Stimulated activated naive CD8-positive, alpha-beta T cell treated with anti-CD3 and anti-CD28 coated beads, Interleukin-15, amount 100 ng/mL, for 72 hours (primary cell): ENCODE measurements at regions not wholly inside any gene's neighbourhood (a gene's known extent, or its start where the extent isn't known, plus 50 kb on each side); places are given as distances from the start of the nearest gene placed in this dataset.

ENCODE experiments used
- ATAC-seq: fragments of 150-1000 bp; cut with Tn5 transposase; 2 replicates; pipeline ENCODE4 v1.10.0; 2021; ENCODE audit warnings: mild to moderate bottlenecking, moderate library complexity
- DNase-seq, 2 donors: peaks; one replicate each; pipeline ENCODE4 v3.0.0; 2021 to 2022
- H3K27ac Mint-ChIP-seq, 2 donors: one replicate each; pipeline ENCODE4 v1.8.0; 2022; ENCODE audit warnings: mild to moderate bottlenecking in 2 of 2, mixed read lengths in 2 of 2, moderate library complexity in 2 of 2
- H3K27me3 Mint-ChIP-seq: one replicate; pipeline ENCODE4 v1.8.0; 2022; ENCODE audit warnings: mixed read lengths
- H3K4me1 Mint-ChIP-seq: one replicate; pipeline ENCODE4 v1.8.0; 2022; ENCODE audit warnings: mild to moderate bottlenecking, mixed read lengths
- H3K4me3 Mint-ChIP-seq, 2 donors: one replicate each; pipeline ENCODE4 v1.8.0; 2022; ENCODE audit warnings: mild to moderate bottlenecking in 2 of 2, mixed read lengths in 2 of 2, moderate library complexity in 1 of 2
- H3K9me3 Mint-ChIP-seq, 2 donors: one replicate each; pipeline ENCODE4 v1.8.0; 2022; ENCODE audit warnings: mixed read lengths in 2 of 2

DNA sequence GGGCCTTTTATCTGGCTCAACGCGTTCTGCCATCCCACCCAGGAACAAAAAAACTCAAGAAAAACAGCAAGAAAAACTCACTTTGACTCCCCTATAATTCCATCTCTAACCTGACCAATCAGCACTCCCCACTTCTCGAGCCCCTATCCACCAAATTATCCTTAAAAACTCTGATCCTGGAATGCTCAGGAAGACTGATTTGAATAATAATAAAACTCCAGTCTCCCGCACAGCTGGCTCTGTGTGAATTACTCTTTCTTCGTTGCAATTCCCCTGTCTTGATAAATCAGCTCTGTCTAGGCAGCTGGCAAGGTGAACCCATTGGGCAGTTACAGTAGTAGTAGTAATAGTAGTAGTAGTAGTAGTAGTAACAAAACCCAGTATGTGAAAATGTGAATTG, 165.7 kb upstream of the CASK start:
- DNase-seq (no peak), ATAC-seq (no peak)
- no peak overlapping the region for H3K27ac Mint-ChIP-seq
- H3K4me3 Mint-ChIP-seq = no peak overlapping the region
- H3K27me3 Mint-ChIP-seq = no peaks in the 10 kb centered on the region
- no peaks in the 10 kb centered on the region for H3K9me3 Mint-ChIP-seq
- H3K4me1 Mint-ChIP-seq = peaks cover 22% of the 10 kb centered on the region

DNA sequence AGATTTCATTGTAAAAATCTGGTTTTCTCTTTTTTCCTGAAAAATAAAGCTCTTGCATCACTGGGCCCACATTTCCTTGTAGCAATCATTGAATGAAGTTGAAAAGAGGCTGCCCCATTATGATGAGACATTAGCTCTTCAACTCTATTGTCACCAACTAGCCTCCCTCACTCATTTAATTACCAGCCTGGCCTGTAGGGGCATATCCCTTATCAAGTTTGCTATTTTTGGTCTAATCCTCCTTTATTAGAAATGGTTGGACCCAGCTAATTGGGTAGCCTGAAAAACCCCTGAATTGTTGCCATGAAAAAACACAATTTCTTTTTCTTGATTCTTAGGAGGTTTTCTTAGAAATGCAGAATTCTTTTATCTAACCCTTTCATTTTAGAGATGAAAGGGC, 164.6 kb upstream of the CASK start:
- H3K4me3 Mint-ChIP-seq = no peak overlapping the region

DNA sequence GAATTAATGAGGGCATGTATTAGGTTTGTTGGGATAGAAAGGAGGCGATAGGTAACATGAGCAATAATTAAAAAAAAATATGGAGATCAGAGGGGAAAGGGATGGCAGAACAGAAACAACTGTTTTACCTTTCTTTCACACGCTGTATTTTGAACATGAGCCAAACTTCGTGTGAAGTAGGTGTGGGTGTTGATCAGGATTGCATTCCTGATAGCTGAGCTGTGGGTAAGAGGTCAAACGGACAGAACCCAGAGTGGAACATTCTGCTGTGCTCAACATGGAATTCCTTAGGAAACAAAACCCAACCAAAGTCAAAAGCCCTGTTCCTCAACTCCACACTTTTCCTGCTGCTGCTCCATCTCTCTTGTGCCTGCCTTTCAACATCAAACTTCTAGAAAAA, 162.5 kb upstream of the CASK start:
- ATAC-seq (no peak), DNase-seq (no peak)
- no peaks in the 10 kb centered on the region for H3K9me3 Mint-ChIP-seq

More for the DNA sequence above, 164.6 kb upstream of the CASK start:
- Mint-ChIP-seq H3K4me1 (peaks cover 18% of the 10 kb centered on the region), H3K9me3 (no peaks in the 10 kb centered on the region), H3K27me3 (no peaks in the 10 kb centered on the region), H3K27ac (no peak overlapping the region)
- no peak for ATAC-seq
- DNase-seq = no peak

DNA sequence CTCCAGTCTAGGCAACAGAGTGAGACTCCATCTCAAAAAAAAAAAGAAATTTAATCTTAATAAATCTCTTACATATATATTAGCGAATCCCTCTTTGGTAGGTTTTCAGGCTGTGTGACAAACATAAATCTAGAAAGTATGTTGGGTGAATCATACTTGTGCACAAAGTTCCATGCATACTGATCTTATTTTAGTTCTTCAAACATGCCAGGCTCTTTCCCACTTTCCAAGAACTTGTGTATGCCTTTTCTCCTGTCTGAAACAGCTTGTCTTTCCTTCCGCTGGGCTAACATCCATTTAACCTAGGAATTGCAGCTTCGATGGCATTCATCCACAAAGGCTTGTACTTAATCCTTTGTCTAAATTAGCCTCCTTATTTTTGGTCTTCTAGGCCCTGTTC, 156.6 kb upstream of the CASK start:
- Mint-ChIP-seq H3K27me3 (no peaks in the 10 kb centered on the region), H3K27ac (no peak overlapping the region), H3K9me3 (peaks cover 4 to 8% of the 10 kb centered on the region in 2 donors), H3K4me3 (no peak overlapping the region), H3K4me1 (peaks cover 7% of the 10 kb centered on the region)
- DNase-seq (no peak), ATAC-seq (no peak)

More for the DNA sequence above, 162.5 kb upstream of the CASK start:
- H3K4me1 Mint-ChIP-seq = peaks cover 18% of the 10 kb centered on the region
- no peak overlapping the region for H3K4me3 Mint-ChIP-seq
- no peak overlapping the region for H3K27ac Mint-ChIP-seq
- no peaks in the 10 kb centered on the region for H3K27me3 Mint-ChIP-seq

DNA sequence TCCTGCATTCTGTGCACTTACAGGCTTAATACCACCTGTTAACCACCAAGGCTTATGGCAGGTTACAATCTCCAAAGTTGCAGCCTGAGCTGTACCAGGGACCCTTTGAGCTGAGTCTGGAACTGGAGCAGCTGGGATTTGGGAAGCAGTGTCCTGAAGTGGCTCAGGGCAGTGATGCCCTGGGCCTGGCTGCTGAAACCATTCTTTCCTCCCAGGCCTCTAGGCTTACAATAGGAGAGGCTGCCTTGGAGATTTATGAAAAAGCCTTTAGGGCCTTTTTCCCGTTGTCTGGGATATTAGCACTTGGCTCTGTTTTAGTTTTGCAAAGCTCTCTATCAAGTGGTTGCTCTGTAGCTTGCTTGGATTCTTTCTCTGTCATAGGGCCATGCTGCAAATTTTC, 154.3 kb upstream of the CASK start:
- ATAC-seq (no peak), DNase-seq (no peak)
- Mint-ChIP-seq H3K4me1 (peaks cover 11% of the 10 kb centered on the region), H3K27ac (no peak overlapping the region), H3K9me3 (peaks cover 4 to 14% of the 10 kb centered on the region in 2 donors), H3K27me3 (no peaks in the 10 kb centered on the region), H3K4me3 (no peak overlapping the region)

DNA sequence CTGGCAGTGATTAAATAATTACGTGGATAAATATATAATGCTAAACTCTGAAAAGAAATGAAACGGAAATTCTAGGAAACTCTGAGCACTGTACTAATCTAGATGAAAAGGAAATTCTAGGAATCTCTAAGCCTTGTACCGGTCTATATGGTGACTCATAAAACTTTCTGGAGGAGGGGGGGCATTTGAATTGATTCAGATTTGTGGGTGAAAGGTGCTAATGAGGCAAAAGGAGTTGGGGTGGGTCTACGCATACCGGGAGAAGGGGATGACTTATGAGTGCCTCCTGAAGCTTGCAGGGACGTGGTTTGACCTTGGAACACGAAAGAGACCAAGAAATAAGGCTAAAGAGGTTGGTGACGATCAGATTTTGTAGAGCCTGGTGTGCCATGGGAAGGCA, 151.7 kb upstream of the CASK start:
- Mint-ChIP-seq H3K9me3 (peaks cover 4 to 14% of the 10 kb centered on the region in 2 donors), H3K27ac (peak overlapping the region in 1 of 2 donors; percentile 33), H3K4me3 (peak overlapping the region in 1 of 2 donors; percentile 22), H3K4me1 (peaks cover 11% of the 10 kb centered on the region), H3K27me3 (no peaks in the 10 kb centered on the region)
- no peak for ATAC-seq
- DNase-seq = no peak

DNA sequence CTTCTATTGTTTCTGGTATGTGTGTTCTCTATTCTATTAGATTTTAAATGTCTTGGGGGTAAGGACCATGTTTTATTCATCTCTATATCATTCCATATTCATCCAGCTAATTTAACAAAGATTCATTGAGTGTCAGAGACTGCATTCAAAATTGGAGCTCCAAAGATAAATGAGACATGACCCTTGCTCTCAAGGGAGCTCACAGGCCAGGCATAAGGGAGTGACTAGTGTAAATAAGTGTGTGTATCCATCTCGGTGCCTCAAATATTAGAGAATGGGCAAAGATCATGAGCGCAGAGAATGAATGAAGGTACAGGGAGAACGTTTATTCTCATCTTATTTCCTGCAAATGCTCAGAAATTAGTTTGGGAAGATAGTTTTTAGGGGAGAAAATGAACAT, 150.1 kb upstream of the CASK start:
- Mint-ChIP-seq H3K4me1 (peaks cover 11% of the 10 kb centered on the region), H3K9me3 (peaks cover 4 to 8% of the 10 kb centered on the region in 2 donors), H3K27ac (peak overlapping the region in 1 of 2 donors; percentile 82), H3K27me3 (no peaks in the 10 kb centered on the region), H3K4me3 (no peak overlapping the region)
- DNase-seq (no peak), ATAC-seq (no peak)

- H3K27me3 Mint-ChIP-seq = no peaks in the 10 kb centered on the region
- no peak for ATAC-seq
- H3K9me3 Mint-ChIP-seq = peaks cover 4 to 7% of the 10 kb centered on the region in 2 donors
Measured at GRCh38 chrX:42070866-42071265, 147.5 kb upstream of the CASK start.

DNA sequence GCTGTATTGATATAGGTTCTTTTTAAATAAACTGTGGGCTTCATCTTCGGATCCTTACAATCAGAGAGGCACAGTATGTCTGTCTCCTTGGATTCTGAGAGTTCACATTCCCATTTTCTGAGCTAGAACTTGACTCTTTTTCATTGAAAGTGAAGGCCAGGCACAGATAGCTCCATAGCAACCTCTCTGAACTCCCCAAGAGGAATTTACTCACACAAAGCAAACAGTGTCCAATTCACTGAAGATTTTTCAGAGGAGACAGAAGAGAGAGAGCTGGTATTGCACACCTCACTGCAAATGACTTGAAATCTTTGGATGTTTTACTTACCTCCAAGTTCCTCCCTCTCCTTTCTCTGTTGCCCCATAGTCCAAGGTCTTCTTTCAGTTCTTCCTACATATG, 130.9 kb upstream of the CASK start:
- Mint-ChIP-seq H3K27ac (no peak overlapping the region), H3K27me3 (no peaks in the 10 kb centered on the region), H3K9me3 (peaks cover 0 to 6% of the 10 kb centered on the region in 2 donors), H3K4me3 (no peak overlapping the region), H3K4me1 (no peaks in the 10 kb centered on the region)
- ATAC-seq (no peak), DNase-seq (no peak)

More at GRCh38 chrX:42070866-42071265, 147.5 kb upstream of the CASK start:
- Mint-ChIP-seq H3K27ac (no peak overlapping the region), H3K4me3 (no peak overlapping the region), H3K4me1 (peaks cover 11% of the 10 kb centered on the region)
- DNase-seq = no peak

- H3K4me1 Mint-ChIP-seq = no peaks in the 10 kb centered on the region
- H3K27ac Mint-ChIP-seq = no peak overlapping the region
- DNase-seq = no peak
- H3K9me3 Mint-ChIP-seq = peaks cover 0 to 6% of the 10 kb centered on the region in 2 donors
- H3K4me3 Mint-ChIP-seq = no peak overlapping the region
- H3K27me3 Mint-ChIP-seq = no peaks in the 10 kb centered on the region
- ATAC-seq = no peak
Measured at GRCh38 chrX:42050345-42050744, 127.0 kb upstream of the CASK start.

- Mint-ChIP-seq H3K4me1 (no peaks in the 10 kb centered on the region), H3K9me3 (peaks cover 0 to 6% of the 10 kb centered on the region in 2 donors), H3K4me3 (no peak overlapping the region), H3K27me3 (no peaks in the 10 kb centered on the region), H3K27ac (peak overlapping the region in 1 of 2 donors; percentile 90)
- DNase-seq (no peak), ATAC-seq (no peak)
Measured at GRCh38 chrX:42047886-42048285, 124.5 kb upstream of the CASK start.

- no peaks in the 10 kb centered on the region for H3K27me3 Mint-ChIP-seq
- peaks cover 7% of the 10 kb centered on the region for H3K4me1 Mint-ChIP-seq
- peaks cover 11 to 14% of the 10 kb centered on the region in 2 donors for H3K9me3 Mint-ChIP-seq
- no peak for ATAC-seq
- H3K4me3 Mint-ChIP-seq = no peak overlapping the region
- DNase-seq = no peak
- H3K27ac Mint-ChIP-seq = no peak overlapping the region
Measured at GRCh38 chrX:42028109-42028508, 104.8 kb upstream of the CASK start.

- Mint-ChIP-seq H3K4me3 (no peak overlapping the region), H3K27me3 (no peaks in the 10 kb centered on the region), H3K9me3 (peaks cover 5 to 14% of the 10 kb centered on the region in 2 donors), H3K4me1 (peaks cover 7% of the 10 kb centered on the region), H3K27ac (peak overlapping the region in 1 of 2 donors; percentile 44)
- DNase-seq = no peak
- no peak for ATAC-seq
Measured at GRCh38 chrX:42027367-42028000, 104.1 kb upstream of the CASK start.

- Mint-ChIP-seq H3K27me3 (no peaks in the 10 kb centered on the region), H3K4me1 (peaks cover 7% of the 10 kb centered on the region), H3K9me3 (peaks cover 0 to 14% of the 10 kb centered on the region in 2 donors), H3K4me3 (no peak overlapping the region), H3K27ac (no peak overlapping the region)
- no peak for ATAC-seq
- no peak for DNase-seq
Measured at GRCh38 chrX:42025861-42026260, 102.5 kb upstream of the CASK start.

GRCh38 chrX:42023122-42023521, 99.8 kb upstream of the CASK start:
- Mint-ChIP-seq H3K9me3 (peaks cover 0 to 8% of the 10 kb centered on the region in 2 donors), H3K27me3 (no peaks in the 10 kb centered on the region), H3K27ac (no peak overlapping the region), H3K4me1 (peaks cover 7% of the 10 kb centered on the region), H3K4me3 (no peak overlapping the region)
- DNase-seq = no peak
- ATAC-seq = no peak

- H3K4me3 Mint-ChIP-seq = no peak overlapping the region
- DNase-seq = no peak
- no peak overlapping the region for H3K27ac Mint-ChIP-seq
- ATAC-seq = no peak
- peaks cover 0 to 5% of the 10 kb centered on the region in 2 donors for H3K9me3 Mint-ChIP-seq
- H3K27me3 Mint-ChIP-seq = no peaks in the 10 kb centered on the region
- peaks cover 3% of the 10 kb centered on the region for H3K4me1 Mint-ChIP-seq
Measured at GRCh38 chrX:42022158-42022557, 98.8 kb upstream of the CASK start.

DNA sequence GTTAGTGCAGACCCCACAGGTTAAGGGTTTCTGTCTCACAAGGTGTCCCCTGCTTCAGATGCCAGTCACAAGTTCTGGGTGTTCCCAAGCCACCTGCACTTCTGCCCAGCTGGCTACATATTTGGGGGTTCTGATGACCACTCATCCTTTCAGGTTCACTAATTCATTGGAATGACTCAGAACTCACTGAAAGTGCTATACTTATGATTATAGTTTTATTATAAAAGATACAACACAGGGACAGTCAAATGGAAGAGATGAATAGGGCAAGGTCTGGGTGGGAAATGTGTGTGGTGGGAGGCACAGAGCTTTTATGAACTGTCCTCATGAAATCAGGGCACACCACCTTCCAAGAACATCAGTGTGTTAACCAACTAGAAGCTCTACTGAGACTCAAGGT, 97.7 kb upstream of the CASK start:
- no peak overlapping the region for H3K27ac Mint-ChIP-seq
- H3K9me3 Mint-ChIP-seq = no peaks in the 10 kb centered on the region
- no peaks in the 10 kb centered on the region for H3K4me1 Mint-ChIP-seq
- H3K4me3 Mint-ChIP-seq = no peak overlapping the region
- ATAC-seq = no peak
- H3K27me3 Mint-ChIP-seq = no peaks in the 10 kb centered on the region
- no peak for DNase-seq
